ENCODE measurements at regions not wholly inside any gene's neighbourhood (a gene's known extent, or its start where the extent isn't known, plus 50 kb on each side); places are given as distances from the start of the nearest gene placed in this dataset.

- DNase-seq (ENCODE audit: low spot score) = no peak
- TF ChIP-seq CTCF (conservative IDR thresholded peaks at IDR 0.05; ENCODE audit: low read depth, low read length) (no peak), EZH2 (IDR thresholded peaks at IDR 0.05; ENCODE audit: borderline replicate concordance, low read depth, low read length, poor library complexity, severe bottlenecking) (no peak)
- H3K9me3 ChIP-seq (ENCODE audit: low read depth, low read length, poor library complexity, severe bottlenecking) = no peaks in the 10 kb centered on the region
- peaks cover 8% of the 10 kb centered on the region for H3K4me1 ChIP-seq (ENCODE audit: insufficient read depth, low read length, poor library complexity, severe bottlenecking)
- ChIA-PET CTCF (no interaction called here), POLR2A (ENCODE audit: low non-redundant PET) (no interaction called here)
- intact Hi-C loops (cut with micrococcal nuclease; ENCODE audit: unreplicated experiment) = no loop called here
- no peaks in the 10 kb centered on the region for H3K27me3 ChIP-seq (replicated peaks; ENCODE audit: insufficient read depth, low read depth, low read length, poor library complexity)
- no peak overlapping the region for H3K4me3 ChIP-seq (ENCODE audit: low read depth, low read length, poor library complexity, severe bottlenecking)
- no peak overlapping the region for H3K27ac ChIP-seq (ENCODE audit: low read depth, low read length, poor library complexity, severe bottlenecking)
- no TSS peak for BruUV-seq (replicated peaks)
- H3K36me3 ChIP-seq (ENCODE audit: insufficient read depth, low read length, poor library complexity, severe bottlenecking) = no peaks in the 10 kb centered on the region
Measured at GRCh38 chr1:87981386-87981785, 652.7 kb downstream of the LMO4 start.

- no peaks in the 10 kb centered on the region for H3K9me3 ChIP-seq (ENCODE audit: low read depth, low read length, poor library complexity, severe bottlenecking)
- H3K36me3 ChIP-seq (ENCODE audit: insufficient read depth, low read length, poor library complexity, severe bottlenecking) = no peaks in the 10 kb centered on the region
- no peak overlapping the region for H3K27ac ChIP-seq (ENCODE audit: low read depth, low read length, poor library complexity, severe bottlenecking)
- no TSS peak for BruUV-seq (replicated peaks)
- intact Hi-C loops (cut with micrococcal nuclease; ENCODE audit: unreplicated experiment) = no loop called here
- H3K4me3 ChIP-seq (ENCODE audit: low read depth, low read length, poor library complexity, severe bottlenecking) = no peak overlapping the region
- POLR2A ChIA-PET (ENCODE audit: low non-redundant PET) = no interaction called here
- no peak for TF ChIP-seq EZH2 (IDR thresholded peaks at IDR 0.05; ENCODE audit: borderline replicate concordance, low read depth, low read length, poor library complexity, severe bottlenecking)
- TF ChIP-seq CTCF (conservative IDR thresholded peaks at IDR 0.05; ENCODE audit: low read depth, low read length) = no peak
- H3K27me3 ChIP-seq (replicated peaks; ENCODE audit: insufficient read depth, low read depth, low read length, poor library complexity) = no peaks in the 10 kb centered on the region
- CTCF ChIA-PET = no interaction called here
- no peak for DNase-seq (ENCODE audit: low spot score)
- H3K4me1 ChIP-seq (ENCODE audit: insufficient read depth, low read length, poor library complexity, severe bottlenecking) = peaks cover 12% of the 10 kb centered on the region
Measured at GRCh38 chr1:87981810-87982209, 653.1 kb downstream of the LMO4 start.

GRCh38 chr1:87983841-87984240 lies 655.2 kb downstream of the LMO4 start:
- intact Hi-C loops (cut with micrococcal nuclease; ENCODE audit: unreplicated experiment) = no loop called here
- no peaks in the 10 kb centered on the region for H3K9me3 ChIP-seq (ENCODE audit: low read depth, low read length, poor library complexity, severe bottlenecking)
- H3K27ac ChIP-seq (ENCODE audit: low read depth, low read length, poor library complexity, severe bottlenecking) = no peak overlapping the region
- TF ChIP-seq EZH2 (IDR thresholded peaks at IDR 0.05; ENCODE audit: borderline replicate concordance, low read depth, low read length, poor library complexity, severe bottlenecking) (no peak), CTCF (conservative IDR thresholded peaks at IDR 0.05; ENCODE audit: low read depth, low read length) (no peak)
- H3K36me3 ChIP-seq (ENCODE audit: insufficient read depth, low read length, poor library complexity, severe bottlenecking) = no peaks in the 10 kb centered on the region
- DNase-seq (ENCODE audit: low spot score) = no peak
- H3K27me3 ChIP-seq (replicated peaks; ENCODE audit: insufficient read depth, low read depth, low read length, poor library complexity) = no peaks in the 10 kb centered on the region
- H3K4me1 ChIP-seq (ENCODE audit: insufficient read depth, low read length, poor library complexity, severe bottlenecking) = peaks cover 22% of the 10 kb centered on the region
- BruUV-seq (replicated peaks) = no TSS peak
- H3K4me3 ChIP-seq (ENCODE audit: low read depth, low read length, poor library complexity, severe bottlenecking) = no peak overlapping the region
- CTCF ChIA-PET = no interaction called here
- POLR2A ChIA-PET (ENCODE audit: low non-redundant PET) = no interaction called here

Data from A673 (cell line).